HepG2 (cell line): ENCODE measurements at regions not wholly inside any gene's neighbourhood (a gene's known extent, or its start where the extent isn't known, plus 50 kb on each side); places are given as distances from the start of the nearest gene placed in this dataset.

Experiments
- ELF1 ChIP-seq: sonication (generic); formaldehyde crosslinking; IDR thresholded peaks from 2 replicates; pipeline ENCODE4 v1.4.0; 2020; ENCODE audit warnings: missing genetic modification reagents
- POLR2A ChIP-seq, 2 experiments: IDR thresholded peaks; 2 replicates each; pipeline ENCODE4 v1.6.1; 2011; ENCODE audit warnings: low read depth in 2 of 2, low read length in 2 of 2, mild to moderate bottlenecking in 1 of 2, moderate library complexity in 1 of 2; ENCODE audit not compliant: insufficient read depth in 1 of 2
- SP2 ChIP-seq: sonication (generic); formaldehyde crosslinking; IDR thresholded peaks from 2 replicates; pipeline ENCODE4 v1.5.1; 2020; ENCODE audit warnings: mild to moderate bottlenecking, missing genetic modification reagents
- TCF12 ChIP-seq, 2 experiments: fragments of 450-650 bp in 1 of 2; sonication (generic) in 1 of 2; formaldehyde crosslinking in 1 of 2; IDR thresholded peaks; 2 replicates each; pipeline versions ENCODE4 v1.6.1 to v1.8.0; 2017 to 2022; ENCODE audit warnings: antibody characterized with exemption in 1 of 2, mild to moderate bottlenecking in 1 of 2, missing genetic modification reagents in 1 of 2, moderate library complexity in 1 of 2
- TF ChIP-seq, protein P1 (sequence below): sonication (generic); formaldehyde crosslinking; IDR thresholded peaks from 2 replicates; pipeline ENCODE4 v1.5.0; 2020; ENCODE audit warnings: mild to moderate bottlenecking, missing genetic modification reagents, moderate library complexity

GRCh38 chr6:139922236-139922635, 547.8 kb upstream of the CITED2 start:
- no peak for TF ChIP-seq SP2
- TF ChIP-seq TCF12 (IDR thresholded peaks at IDR 0.05), result no peak
- no peak for TF ChIP-seq TCF12 (CRISPR knock-in tag; IDR thresholded peaks at IDR 0.05)
- TF ChIP-seq ELF1 (CRISPR knock-in tag), result no peak
- TF ChIP-seq POLR2A (IDR thresholded peaks at IDR 0.05; ENCODE audit: insufficient read depth in 1 of 2, low read depth in 2 of 2, low read length in 2 of 2), result no peak
- TF ChIP-seq, protein P1, sequence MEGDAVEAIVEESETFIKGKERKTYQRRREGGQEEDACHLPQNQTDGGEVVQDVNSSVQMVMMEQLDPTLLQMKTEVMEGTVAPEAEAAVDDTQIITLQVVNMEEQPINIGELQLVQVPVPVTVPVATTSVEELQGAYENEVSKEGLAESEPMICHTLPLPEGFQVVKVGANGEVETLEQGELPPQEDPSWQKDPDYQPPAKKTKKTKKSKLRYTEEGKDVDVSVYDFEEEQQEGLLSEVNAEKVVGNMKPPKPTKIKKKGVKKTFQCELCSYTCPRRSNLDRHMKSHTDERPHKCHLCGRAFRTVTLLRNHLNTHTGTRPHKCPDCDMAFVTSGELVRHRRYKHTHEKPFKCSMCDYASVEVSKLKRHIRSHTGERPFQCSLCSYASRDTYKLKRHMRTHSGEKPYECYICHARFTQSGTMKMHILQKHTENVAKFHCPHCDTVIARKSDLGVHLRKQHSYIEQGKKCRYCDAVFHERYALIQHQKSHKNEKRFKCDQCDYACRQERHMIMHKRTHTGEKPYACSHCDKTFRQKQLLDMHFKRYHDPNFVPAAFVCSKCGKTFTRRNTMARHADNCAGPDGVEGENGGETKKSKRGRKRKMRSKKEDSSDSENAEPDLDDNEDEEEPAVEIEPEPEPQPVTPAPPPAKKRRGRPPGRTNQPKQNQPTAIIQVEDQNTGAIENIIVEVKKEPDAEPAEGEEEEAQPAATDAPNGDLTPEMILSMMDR, result no peak
